ENCODE measurements at regions not wholly inside any gene's neighbourhood (a gene's known extent, or its start where the extent isn't known, plus 50 kb on each side); places are given as distances from the start of the nearest gene placed in this dataset.

GRCh38 chr13:110780422-110780821, 66.9 kb downstream of the ING1 start:
- in situ Hi-C loops (cut with HindIII; ENCODE audit: low sequenced_read_pairs) = no loop called here
- H3K4me3 ChIP-seq (ENCODE audit: low read depth, low read length) = no peak overlapping the region
- DNase-seq (ENCODE audit: low read depth) = no peak
- no peak for TF ChIP-seq CTCF (IDR thresholded peaks at IDR 0.05; ENCODE audit: low read depth, low read length, missing control alignments)

- in situ Hi-C loops (cut with HindIII; ENCODE audit: low sequenced_read_pairs) = no loop called here
- no peak overlapping the region for H3K4me3 ChIP-seq (ENCODE audit: low read depth, low read length)
- no peak for DNase-seq (ENCODE audit: low read depth)
- TF ChIP-seq CTCF (IDR thresholded peaks at IDR 0.05; ENCODE audit: low read depth, low read length, missing control alignments) = no peak
Measured at GRCh38 chr13:110782185-110782584, 68.7 kb downstream of the ING1 start.

GRCh38 chr13:110784704-110785103, 71.2 kb downstream of the ING1 start:
- no peak for DNase-seq (ENCODE audit: low read depth)
- in situ Hi-C loops (cut with HindIII; ENCODE audit: low sequenced_read_pairs) = no loop called here
- no peak for TF ChIP-seq CTCF (IDR thresholded peaks at IDR 0.05; ENCODE audit: low read depth, low read length, missing control alignments)
- no peak overlapping the region for H3K4me3 ChIP-seq (ENCODE audit: low read depth, low read length)

GRCh38 chr13:110788778-110789177, 75.3 kb downstream of the ING1 start:
- TF ChIP-seq CTCF (IDR thresholded peaks at IDR 0.05; ENCODE audit: low read depth, low read length, missing control alignments) = no peak
- in situ Hi-C loops (cut with HindIII; ENCODE audit: low sequenced_read_pairs) = no loop called here

GRCh38 chr13:110789871-110790270, 76.4 kb downstream of the ING1 start:
- in situ Hi-C loops (cut with HindIII; ENCODE audit: low sequenced_read_pairs) = no loop called here
- DNase-seq (ENCODE audit: low read depth) = no peak
- TF ChIP-seq CTCF (IDR thresholded peaks at IDR 0.05; ENCODE audit: low read depth, low read length, missing control alignments) = no peak
- no peak overlapping the region for H3K4me3 ChIP-seq (ENCODE audit: low read depth, low read length)

More at GRCh38 chr13:110788778-110789177, 75.3 kb downstream of the ING1 start:
- no peak overlapping the region for H3K4me3 ChIP-seq (ENCODE audit: low read depth, low read length)
- no peak for DNase-seq (ENCODE audit: low read depth)

- no peak for TF ChIP-seq CTCF (IDR thresholded peaks at IDR 0.05; ENCODE audit: low read depth, low read length, missing control alignments)
- H3K4me3 ChIP-seq (ENCODE audit: low read depth, low read length) = no peak overlapping the region
- in situ Hi-C loops (cut with HindIII; ENCODE audit: low sequenced_read_pairs) = no loop called here
- DNase-seq (ENCODE audit: low read depth) = no peak
Measured at GRCh38 chr13:110790371-110790770, 76.9 kb downstream of the ING1 start.

GRCh38 chr13:110794209-110794608, 80.7 kb downstream of the ING1 start:
- TF ChIP-seq CTCF (IDR thresholded peaks at IDR 0.05; ENCODE audit: low read depth, low read length, missing control alignments) = no peak
- in situ Hi-C loops (cut with HindIII; ENCODE audit: low sequenced_read_pairs) = no loop called here
- DNase-seq (ENCODE audit: low read depth) = no peak

More at GRCh38 chr13:110794209-110794608, 80.7 kb downstream of the ING1 start:
- H3K4me3 ChIP-seq (ENCODE audit: low read depth, low read length) = no peak overlapping the region
